Ishikawa (cell line): ENCODE measurements at regions not wholly inside any gene's neighbourhood (a gene's known extent, or its start where the extent isn't known, plus 50 kb on each side); places are given as distances from the start of the nearest gene placed in this dataset.

ENCODE experiments used
- EGR1 ChIP-seq: IDR thresholded peaks from 2 replicates; pipeline ENCODE4 v1.6.1; 2012
- EP300 ChIP-seq: IDR thresholded peaks from 2 replicates; pipeline ENCODE4 v1.6.1; 2012; ENCODE audit warnings: borderline replicate concordance
- FOXM1 ChIP-seq: IDR thresholded peaks from 2 replicates; pipeline ENCODE4 v1.6.1; 2012; ENCODE audit warnings: low read depth, borderline replicate concordance
- MAX ChIP-seq: IDR thresholded peaks from 2 replicates; pipeline ENCODE4 v1.6.1; 2012
- NFIC ChIP-seq: IDR thresholded peaks from 2 replicates; pipeline ENCODE4 v1.6.1; 2012
- RAD21 ChIP-seq: IDR thresholded peaks from 2 replicates; pipeline ENCODE4 v1.6.1; 2012; ENCODE audit warnings: low read depth
- REST ChIP-seq: IDR thresholded peaks from 2 replicates; pipeline ENCODE4 v1.6.1; 2012; ENCODE audit warnings: low read depth, mild to moderate bottlenecking
- TEAD4 ChIP-seq: IDR thresholded peaks from 2 replicates; pipeline ENCODE4 v1.6.1; 2012
- YY1 ChIP-seq: IDR thresholded peaks from 2 replicates; pipeline ENCODE4 v1.6.1; 2012; ENCODE audit warnings: low read depth
- ZBTB7A ChIP-seq: IDR thresholded peaks from 2 replicates; pipeline ENCODE4 v1.6.1; 2012; ENCODE audit warnings: low read depth

GRCh38 chr20:29314294-29314693 is 1943.2 kb upstream of the DEFB115 start:
- TF ChIP-seq REST (no peak), EP300 (no peak), YY1 (no peak), RAD21 (no peak), NFIC (no peak), EGR1 (no peak), MAX (no peak), TEAD4 (no peak), FOXM1 (no peak), ZBTB7A (no peak)
